ENCODE measurements at regions not wholly inside any gene's neighbourhood (a gene's known extent, or its start where the extent isn't known, plus 50 kb on each side); places are given as distances from the start of the nearest gene placed in this dataset.

- DNase-seq (ENCODE audit: extremely low read depth in 1 of 2, low read depth in 1 of 2): no peak
These were observed 474.9 kb upstream of the SOX5 start for GRCh38 chr12:24424376-24424775.

DNA sequence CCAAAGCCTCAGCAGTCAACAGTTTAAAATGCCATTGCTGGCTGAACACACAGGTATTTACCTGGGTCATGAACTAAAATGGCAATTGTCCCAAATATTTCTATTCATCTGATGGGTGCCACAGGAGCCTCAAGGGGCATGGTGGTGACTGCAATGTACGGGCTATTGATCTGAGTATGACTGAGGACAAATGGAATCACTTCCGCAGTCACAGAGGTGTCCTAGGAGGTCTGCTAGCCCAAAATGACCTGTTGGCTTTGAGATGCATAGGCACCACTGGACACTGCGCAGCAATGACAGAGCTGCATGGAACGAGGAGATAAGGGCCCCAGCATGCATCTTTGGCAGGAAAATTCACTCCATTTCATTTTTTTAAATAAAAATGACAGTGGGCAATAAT, 474.1 kb upstream of the SOX5 start:
- DNase-seq (ENCODE audit: extremely low read depth in 1 of 2, low read depth in 1 of 2): no peak

DNA sequence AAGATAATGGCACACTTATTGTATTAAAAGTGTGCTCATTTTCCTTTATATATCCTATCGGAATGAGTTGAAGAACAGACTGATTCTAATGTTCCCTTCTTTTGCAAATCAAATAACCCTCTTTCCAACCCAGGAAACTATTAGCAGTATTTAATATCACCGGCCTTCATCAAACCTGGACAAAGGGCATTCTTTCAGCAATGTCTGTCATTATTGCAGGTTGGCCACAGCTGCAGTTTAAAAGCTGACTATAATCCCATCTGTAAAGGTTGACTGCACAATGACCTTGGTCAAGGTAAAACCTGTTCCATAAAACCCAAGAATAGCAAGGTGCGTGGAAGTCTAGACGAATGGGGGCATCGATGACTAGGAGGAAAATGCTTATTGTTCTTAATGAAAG, 472.3 kb upstream of the SOX5 start:
- no peak for DNase-seq (ENCODE audit: extremely low read depth in 1 of 2, low read depth in 1 of 2)

DNA sequence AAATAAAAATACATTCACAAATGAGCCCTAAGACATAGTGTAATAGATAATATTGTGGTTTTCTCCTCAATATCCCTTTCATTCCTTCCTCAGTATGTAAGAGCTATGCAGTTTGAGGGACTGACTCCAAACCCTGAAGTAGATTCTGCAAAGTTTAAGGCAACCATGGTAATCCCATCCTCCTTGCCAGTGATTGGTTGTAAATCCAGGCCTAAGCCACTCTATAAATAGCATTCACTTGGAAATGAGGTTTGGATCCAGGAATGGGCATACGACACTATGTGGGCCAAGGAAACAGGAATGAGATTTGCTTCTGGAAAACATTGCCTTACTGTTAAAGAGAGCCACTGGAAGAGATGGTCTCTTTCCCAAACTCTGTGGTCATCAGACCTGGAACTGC, 468.7 kb upstream of the SOX5 start:
- no peak for DNase-seq (ENCODE audit: extremely low read depth in 1 of 2, low read depth in 1 of 2)

DNA sequence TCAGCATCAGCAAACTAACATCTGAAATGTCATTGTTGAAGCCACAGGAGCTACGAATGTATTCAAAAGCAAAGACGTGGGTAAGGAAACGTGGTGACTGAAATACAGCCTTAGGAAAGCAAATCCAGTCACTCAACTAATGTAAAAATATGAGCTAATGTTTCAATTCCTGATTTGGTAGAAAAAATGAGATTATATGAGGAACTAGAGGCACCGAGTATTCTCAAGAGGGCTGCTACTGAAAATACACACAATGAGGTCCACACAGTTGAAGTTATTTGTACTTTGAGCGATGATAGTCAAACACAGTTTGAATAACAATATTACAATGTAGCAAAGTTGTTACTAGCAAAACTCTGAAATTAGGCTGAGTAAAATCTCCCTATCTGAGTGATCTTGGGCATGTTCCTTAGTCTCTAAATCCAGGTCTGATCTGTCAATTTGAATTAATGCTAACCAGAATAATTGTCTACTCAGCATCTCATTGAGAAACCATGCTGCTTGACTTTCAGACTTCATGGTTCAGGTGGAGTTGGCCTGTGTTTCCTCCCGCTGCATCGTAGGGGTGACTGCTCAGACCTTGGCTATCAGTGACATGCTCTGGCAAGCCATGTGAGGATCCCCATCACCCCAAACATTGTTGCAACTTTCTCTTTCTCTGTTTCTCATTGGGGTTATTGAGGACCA, 467.1 kb upstream of the SOX5 start:
- no peak for DNase-seq (ENCODE audit: extremely low read depth in 1 of 2, low read depth in 1 of 2)

- DNase-seq (ENCODE audit: extremely low read depth in 1 of 2, low read depth in 1 of 2): no peak
These were observed 466.5 kb upstream of the SOX5 start for GRCh38 chr12:24415934-24416333.

- no peak for DNase-seq (ENCODE audit: extremely low read depth in 1 of 2, low read depth in 1 of 2)
These were observed 465.0 kb upstream of the SOX5 start for GRCh38 chr12:24414480-24414879.

DNA sequence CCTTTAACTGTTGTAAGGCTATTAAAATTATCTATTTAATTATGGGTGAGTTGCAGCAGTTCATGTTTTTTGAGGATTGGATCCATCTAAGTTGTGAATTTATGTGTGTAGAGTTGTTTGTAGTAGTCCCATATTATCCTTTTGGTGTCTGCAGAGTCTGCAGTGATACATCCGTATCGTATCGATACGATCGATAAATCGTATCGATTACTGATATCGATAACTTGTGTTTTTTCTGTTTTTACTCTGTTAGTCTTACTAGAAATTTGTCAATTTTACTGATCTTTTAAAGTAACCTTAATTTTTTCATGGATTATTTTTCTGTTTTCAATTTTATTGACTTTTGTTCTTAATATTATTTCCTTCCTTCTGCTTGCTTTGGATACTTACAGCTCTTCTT, 462.5 kb upstream of the SOX5 start:
- DNase-seq (ENCODE audit: extremely low read depth in 1 of 2, low read depth in 1 of 2): no peak

DNA sequence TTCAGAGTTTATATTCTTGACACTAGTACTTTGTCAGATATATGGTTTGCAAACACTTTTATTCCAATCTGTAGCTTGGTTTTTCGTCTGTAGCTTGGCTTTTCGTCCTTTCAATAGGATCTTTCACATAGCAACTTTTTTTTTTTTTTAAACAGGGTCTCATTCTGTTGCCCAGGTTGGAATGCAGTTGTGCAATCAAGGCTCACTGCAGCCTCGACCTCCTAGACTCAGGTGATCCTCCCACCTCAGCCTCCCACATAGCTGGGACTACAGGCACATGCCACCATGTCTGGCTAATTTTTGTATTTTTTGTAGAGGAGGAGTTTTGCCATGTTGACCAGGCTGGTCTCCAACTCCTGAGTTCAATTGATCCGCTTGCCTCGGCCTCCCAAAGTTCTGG, 460.4 kb upstream of the SOX5 start:
- DNase-seq (ENCODE audit: extremely low read depth in 1 of 2, low read depth in 1 of 2): no peak

- DNase-seq (ENCODE audit: extremely low read depth in 1 of 2, low read depth in 1 of 2): no peak
These were observed 458.8 kb upstream of the SOX5 start for GRCh38 chr12:24408305-24408704.

- DNase-seq (ENCODE audit: extremely low read depth in 1 of 2, low read depth in 1 of 2): no peak
These were observed 458.4 kb upstream of the SOX5 start for GRCh38 chr12:24407884-24408283.

GRCh38 chr12:24404086-24404815, 454.8 kb upstream of the SOX5 start:
- DNase-seq (ENCODE audit: extremely low read depth in 1 of 2, low read depth in 1 of 2): no peak

DNA sequence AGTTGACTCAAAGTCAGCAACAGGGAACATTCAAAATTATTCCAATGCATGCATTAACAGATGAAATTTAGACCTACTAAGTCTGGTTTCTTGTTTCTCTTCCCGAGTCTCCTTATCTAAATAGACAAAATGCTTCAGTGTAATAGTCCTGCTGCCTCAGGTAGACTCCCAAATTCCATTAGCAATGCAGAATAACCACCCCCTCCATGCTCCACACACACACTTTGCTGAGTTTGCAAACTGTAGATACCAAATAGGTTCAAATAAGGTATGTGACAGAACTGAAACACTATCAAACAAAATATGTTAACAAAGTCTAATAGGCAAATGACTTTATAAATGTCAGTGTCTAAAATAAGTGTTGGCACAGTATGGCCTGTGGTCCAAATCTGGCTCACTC, 451.1 kb upstream of the SOX5 start:
- no peak for DNase-seq (ENCODE audit: extremely low read depth in 1 of 2, low read depth in 1 of 2)

DNA sequence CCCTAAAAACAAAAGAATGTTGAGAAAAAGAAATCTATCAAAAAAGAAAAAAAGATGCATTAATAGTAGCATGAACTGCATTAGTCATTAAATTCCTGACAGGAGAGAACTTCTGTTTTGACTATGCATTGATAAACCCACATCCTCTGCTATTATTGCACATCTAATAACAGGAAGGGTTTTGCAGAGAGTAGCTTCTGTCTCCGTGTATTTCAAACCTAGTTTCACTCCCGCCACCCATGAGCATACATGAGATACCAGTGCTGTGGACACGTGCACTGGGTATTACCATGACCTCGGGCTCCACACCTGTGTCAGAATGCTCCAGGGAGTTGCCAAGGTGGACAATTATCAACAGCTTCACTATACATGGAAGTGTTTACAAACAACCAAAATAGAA, 449.1 kb upstream of the SOX5 start:
- no peak for DNase-seq (ENCODE audit: extremely low read depth in 1 of 2, low read depth in 1 of 2)

GRCh38 chr12:24396224-24396623, 446.8 kb upstream of the SOX5 start:
- DNase-seq (ENCODE audit: extremely low read depth in 1 of 2, low read depth in 1 of 2): no peak

DNA sequence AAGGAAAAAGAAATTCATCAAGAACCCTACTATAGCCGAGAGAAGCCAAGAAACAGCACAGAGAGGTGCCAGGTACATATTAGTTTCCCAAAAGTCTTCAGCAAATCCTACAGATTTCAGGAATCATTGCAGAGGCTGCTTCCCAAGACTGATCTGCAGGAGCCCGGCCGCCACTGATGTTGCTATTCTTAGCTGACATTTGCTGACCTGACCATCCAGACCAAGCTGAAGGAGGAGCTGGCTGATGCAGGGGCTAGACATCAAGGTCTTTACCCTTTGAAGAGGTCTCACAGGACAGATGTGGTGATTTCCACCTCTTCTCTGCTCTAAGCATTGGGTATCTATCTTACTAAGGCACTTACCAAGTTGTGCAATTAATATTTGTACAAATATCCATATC, 444.8 kb upstream of the SOX5 start:
- DNase-seq (ENCODE audit: extremely low read depth in 1 of 2, low read depth in 1 of 2): no peak

GRCh38 chr12:24393071-24393470, 443.6 kb upstream of the SOX5 start:
- DNase-seq (ENCODE audit: extremely low read depth in 1 of 2, low read depth in 1 of 2): no peak

DNA sequence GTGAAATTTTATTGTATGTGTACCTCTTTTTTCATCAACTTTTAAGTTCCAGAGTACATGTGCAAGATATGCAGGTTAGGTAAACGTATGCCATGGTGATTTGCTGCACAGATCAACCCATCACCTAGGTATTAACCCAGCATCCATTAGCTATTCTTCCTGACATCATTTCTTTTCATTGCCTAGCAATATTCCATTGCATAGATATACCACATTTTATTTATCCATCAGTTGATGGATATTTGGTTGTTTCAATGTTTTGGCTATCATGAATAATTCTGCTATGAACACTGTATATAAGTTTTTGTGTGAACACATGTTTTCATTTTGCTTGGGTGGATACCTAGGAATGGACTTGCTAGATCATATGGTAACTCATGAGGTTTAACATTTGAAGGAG, 439.9 kb upstream of the SOX5 start:
- DNase-seq (ENCODE audit: extremely low read depth in 1 of 2, low read depth in 1 of 2): no peak

GRCh38 chr12:24387381-24387780, 437.9 kb upstream of the SOX5 start:
- DNase-seq (ENCODE audit: extremely low read depth in 1 of 2, low read depth in 1 of 2): no peak

DNA sequence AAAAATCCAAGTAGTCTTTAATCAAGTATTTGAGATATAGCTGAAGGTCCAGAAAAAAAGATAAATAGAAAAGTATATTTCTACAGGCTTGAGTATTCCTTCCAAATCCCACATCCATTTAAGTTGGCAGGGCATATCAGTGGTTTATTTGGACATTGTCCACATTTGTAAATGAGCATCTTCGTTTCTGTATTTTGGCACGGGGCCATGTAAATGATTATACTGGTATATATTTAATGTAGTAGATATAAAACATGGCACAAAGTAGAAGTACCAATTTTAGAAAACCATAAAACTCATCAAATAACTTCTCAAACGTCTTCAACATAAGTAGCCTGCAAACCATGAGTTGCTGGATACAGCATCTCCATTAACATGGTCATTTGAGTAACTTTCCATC, 437.4 kb upstream of the SOX5 start:
- no peak for DNase-seq (ENCODE audit: extremely low read depth in 1 of 2, low read depth in 1 of 2)

- no peak for DNase-seq (ENCODE audit: extremely low read depth in 1 of 2, low read depth in 1 of 2)
These were observed 432.3 kb upstream of the SOX5 start for GRCh38 chr12:24381790-24382189.

- no peak for DNase-seq (ENCODE audit: extremely low read depth in 1 of 2, low read depth in 1 of 2)
These were observed 430.5 kb upstream of the SOX5 start for GRCh38 chr12:24379861-24380521.

Data from stimulated activated CD8-positive, alpha-beta memory T cell treated with anti-CD3 and anti-CD28 coated beads, Interleukin-7, amount 100 ng/mL, for 48 hours (primary cell).